ENCODE measurements at regions not wholly inside any gene's neighbourhood (a gene's known extent, or its start where the extent isn't known, plus 50 kb on each side); places are given as distances from the start of the nearest gene placed in this dataset.

DNA sequence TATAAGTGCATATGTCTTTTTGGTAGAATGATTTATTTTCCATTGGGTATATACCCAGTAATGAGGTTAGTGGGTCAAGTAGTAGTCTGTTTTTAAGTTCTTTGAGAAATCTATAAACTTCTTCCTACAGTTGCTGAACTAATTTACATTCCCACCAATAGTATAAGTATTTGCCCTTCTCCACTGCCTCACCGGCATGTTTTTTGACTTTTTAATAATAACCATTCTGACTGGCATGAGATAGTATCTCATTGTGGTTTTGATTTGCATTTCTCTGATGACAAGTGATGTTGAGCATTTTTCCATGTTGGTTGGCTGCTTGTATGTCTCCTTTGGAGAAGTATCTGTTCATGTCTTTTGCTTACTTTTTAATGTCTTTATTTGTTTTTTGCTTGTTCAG, 94.1 kb upstream of the TP63 start:
- TF ChIP-seq, protein P1, sequence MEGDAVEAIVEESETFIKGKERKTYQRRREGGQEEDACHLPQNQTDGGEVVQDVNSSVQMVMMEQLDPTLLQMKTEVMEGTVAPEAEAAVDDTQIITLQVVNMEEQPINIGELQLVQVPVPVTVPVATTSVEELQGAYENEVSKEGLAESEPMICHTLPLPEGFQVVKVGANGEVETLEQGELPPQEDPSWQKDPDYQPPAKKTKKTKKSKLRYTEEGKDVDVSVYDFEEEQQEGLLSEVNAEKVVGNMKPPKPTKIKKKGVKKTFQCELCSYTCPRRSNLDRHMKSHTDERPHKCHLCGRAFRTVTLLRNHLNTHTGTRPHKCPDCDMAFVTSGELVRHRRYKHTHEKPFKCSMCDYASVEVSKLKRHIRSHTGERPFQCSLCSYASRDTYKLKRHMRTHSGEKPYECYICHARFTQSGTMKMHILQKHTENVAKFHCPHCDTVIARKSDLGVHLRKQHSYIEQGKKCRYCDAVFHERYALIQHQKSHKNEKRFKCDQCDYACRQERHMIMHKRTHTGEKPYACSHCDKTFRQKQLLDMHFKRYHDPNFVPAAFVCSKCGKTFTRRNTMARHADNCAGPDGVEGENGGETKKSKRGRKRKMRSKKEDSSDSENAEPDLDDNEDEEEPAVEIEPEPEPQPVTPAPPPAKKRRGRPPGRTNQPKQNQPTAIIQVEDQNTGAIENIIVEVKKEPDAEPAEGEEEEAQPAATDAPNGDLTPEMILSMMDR (IDR thresholded peaks at IDR 0.05): no peak
- no peak for TF ChIP-seq POLR2A (IDR thresholded peaks at IDR 0.05)
